ENCODE measurements at regions not wholly inside any gene's neighbourhood (a gene's known extent, or its start where the extent isn't known, plus 50 kb on each side); places are given as distances from the start of the nearest gene placed in this dataset.

DNA sequence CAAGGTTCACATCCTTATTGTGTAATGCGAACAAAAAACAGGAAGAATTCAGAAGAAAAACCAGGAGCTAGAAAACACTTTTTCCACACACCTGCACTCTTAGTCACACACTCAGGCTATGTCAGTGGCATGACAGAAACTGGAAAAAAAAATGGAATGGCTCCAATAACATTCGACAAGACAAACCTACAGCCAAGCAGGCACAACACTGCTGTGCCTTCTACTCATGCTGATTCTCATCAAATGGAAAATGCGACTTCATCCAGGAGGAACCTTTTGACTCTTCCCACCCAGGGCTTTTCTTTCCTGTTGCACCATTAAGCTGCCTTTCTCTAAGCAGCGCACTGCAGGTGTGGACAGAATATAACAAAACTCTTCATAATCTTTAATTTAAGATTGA lies 163.2 kb upstream of the BTBD3 start:
- TF ChIP-seq CTCF (IDR thresholded peaks at IDR 0.05; ENCODE audit: poor library complexity, severe bottlenecking) (no peak), EZH2 (IDR thresholded peaks at IDR 0.05; ENCODE audit: borderline replicate concordance, insufficient read depth, low read length, poor library complexity, severe bottlenecking) (no peak), TAF1 (IDR thresholded peaks at IDR 0.05; ENCODE audit: low read depth) (no peak), POLR2AphosphoS5 (IDR thresholded peaks at IDR 0.05) (no peak), REST (IDR thresholded peaks at IDR 0.05; ENCODE audit: borderline replicate concordance) (no peak)

Data from neural cell (in vitro differentiated cells).